BJ (cell line): ENCODE measurements at regions not wholly inside any gene's neighbourhood (a gene's known extent, or its start where the extent isn't known, plus 50 kb on each side); places are given as distances from the start of the nearest gene placed in this dataset.

Experiments used
- CTCF ChIA-PET: fragments of 350-600 bp; formaldehyde crosslinking; extraction: SDS; loops from one replicate; lab custom pipeline; 2021; ENCODE audit warnings: antibody characterized with exemption, inconsistent platforms; lab: Yijun Ruan, JAX
- POLR2A ChIA-PET: fragments of 300-600 bp; sonication (Branson Sonifier 250); formaldehyde crosslinking; extraction: SDS; loops from one replicate; lab custom pipeline; 2021; ENCODE audit warnings: antibody characterized with exemption; lab: Charles Lee
- DNase-seq: peaks from one replicate; pipeline ENCODE4 v3.0.0-alpha.2; 2011; ENCODE audit warnings: low read depth
- H3K27me3 ChIP-seq: 2 replicates; pipeline ENCODE4 v1.6.0; 2011; ENCODE audit warnings: low read length; ENCODE audit not compliant: control insufficient read depth, insufficient read depth
- H3K36me3 ChIP-seq: 2 replicates; pipeline ENCODE4 v1.5.1; 2011; ENCODE audit warnings: low read length; ENCODE audit not compliant: control insufficient read depth, insufficient read depth
- H3K4me3 ChIP-seq: 2 replicates; pipeline ENCODE4 v1.5.1; 2011; ENCODE audit warnings: low read depth, mild to moderate bottlenecking, control low read depth, low read length
- CTCF ChIP-seq: IDR thresholded peaks from 2 replicates; pipeline ENCODE4 v1.5.1; 2011; ENCODE audit warnings: low read depth, mild to moderate bottlenecking, control low read depth, inconsistent platforms, low read length, moderate library complexity; ENCODE audit not compliant: insufficient read depth

GRCh38 chrX:35149517-35149916, 206.9 kb downstream of the FAM47B start:
- ChIA-PET POLR2A (no interaction called here), CTCF (no interaction called here)
- Histone ChIP-seq H3K36me3 (no peaks in the 10 kb centered on the region), H3K27me3 (no peaks in the 10 kb centered on the region), H3K4me3 (no peak overlapping the region)
- DNase-seq = no peak
- no peak for TF ChIP-seq CTCF

GRCh38 chrX:35150052-35150451, 207.5 kb downstream of the FAM47B start:
- Histone ChIP-seq H3K27me3 (no peaks in the 10 kb centered on the region), H3K4me3 (no peak overlapping the region), H3K36me3 (no peaks in the 10 kb centered on the region)
- TF ChIP-seq CTCF = no peak
- ChIA-PET POLR2A (no interaction called here), CTCF (no interaction called here)
- DNase-seq = no peak

DNA sequence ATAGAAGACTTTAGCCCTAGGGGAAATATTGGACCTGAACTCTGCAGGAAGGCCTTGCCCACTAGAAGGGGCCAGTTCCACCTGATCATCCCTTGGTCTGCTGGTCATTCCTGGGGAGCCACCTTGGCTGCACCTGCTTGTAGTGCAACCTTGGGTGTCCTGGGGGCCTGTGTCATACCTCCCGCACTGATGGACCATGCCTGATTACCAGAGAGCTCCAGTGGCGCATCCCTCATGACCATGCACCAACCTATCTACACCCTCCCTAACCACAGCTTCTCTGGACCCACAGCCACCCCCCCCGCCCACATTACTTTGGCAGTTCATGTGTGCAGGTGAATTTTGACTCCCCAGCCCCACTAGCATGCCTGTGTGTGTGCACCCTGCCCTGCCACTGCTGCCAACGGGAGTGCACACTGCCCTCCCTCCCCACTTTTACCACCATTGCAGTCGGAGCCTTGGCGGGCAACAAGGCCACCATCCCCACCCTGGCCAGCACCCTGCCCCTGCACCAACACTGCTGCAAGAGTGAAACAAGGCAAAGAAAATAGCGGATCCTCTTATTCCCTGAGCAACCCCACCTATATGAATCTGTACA, 208.1 kb downstream of the FAM47B start:
- Histone ChIP-seq H3K27me3 (no peaks in the 10 kb centered on the region), H3K4me3 (no peak overlapping the region), H3K36me3 (no peaks in the 10 kb centered on the region)
- no peak for DNase-seq
- no peak for TF ChIP-seq CTCF
- ChIA-PET POLR2A (no interaction called here), CTCF (no interaction called here)

DNA sequence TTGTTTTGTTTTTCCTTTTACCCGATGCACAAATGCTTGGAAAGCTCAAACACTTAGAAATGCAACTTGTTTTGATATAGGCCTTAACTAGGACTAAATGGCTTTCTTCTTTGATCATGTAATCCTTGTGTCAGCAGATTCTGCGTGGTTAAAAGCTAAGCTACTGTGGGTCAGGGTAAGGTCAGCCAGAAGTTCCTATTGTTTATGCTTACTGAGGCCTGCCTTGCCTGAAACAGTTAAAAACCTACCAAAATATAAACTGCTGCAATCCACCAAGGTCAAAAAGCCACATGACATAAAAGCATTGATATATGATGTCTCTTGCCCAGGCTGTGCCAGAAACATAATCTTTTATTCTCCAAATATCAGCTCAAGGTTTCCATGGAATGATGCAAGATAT, 223.4 kb downstream of the FAM47B start:
- Histone ChIP-seq H3K27me3 (no peaks in the 10 kb centered on the region), H3K36me3 (no peaks in the 10 kb centered on the region), H3K4me3 (no peak overlapping the region)
- ChIA-PET POLR2A (no interaction called here), CTCF (no interaction called here)
- TF ChIP-seq CTCF = no peak
- no peak for DNase-seq
